Osteoblast (primary cell): ENCODE measurements at regions not wholly inside any gene's neighbourhood (a gene's known extent, or its start where the extent isn't known, plus 50 kb on each side); places are given as distances from the start of the nearest gene placed in this dataset.

Experiments
- DNase-seq: peaks from one replicate; pipeline ENCODE4 v3.0.0; 2011; ENCODE audit warnings: low spot score, mixed read lengths; ENCODE audit not compliant: insufficient read length; ENCODE audit errors: missing footprints
- H2AFZ ChIP-seq: 2 replicates; pipeline ENCODE4 v1.6.0; 2011; ENCODE audit warnings: mild to moderate bottlenecking, low read length
- H3K27ac ChIP-seq: 2 replicates; pipeline ENCODE4 v1.5.1; 2011; ENCODE audit warnings: mild to moderate bottlenecking, low read depth, low read length, moderate library complexity
- H3K27me3 ChIP-seq: 2 replicates; pipeline ENCODE4 v1.6.0; 2012; ENCODE audit warnings: mild to moderate bottlenecking, control low read depth, inconsistent platforms, low read length, moderate library complexity; ENCODE audit not compliant: insufficient read depth
- H3K36me3 ChIP-seq: 2 replicates; pipeline ENCODE4 v1.5.1; 2011; ENCODE audit warnings: mild to moderate bottlenecking, low read length, control low read depth, moderate library complexity; ENCODE audit not compliant: insufficient read depth
- H3K4me1 ChIP-seq: 2 replicates; pipeline ENCODE4 v1.5.1; 2011; ENCODE audit warnings: mild to moderate bottlenecking, low read length, control low read depth, moderate library complexity; ENCODE audit not compliant: insufficient read depth
- H3K4me2 ChIP-seq: 2 replicates; pipeline ENCODE4 v1.6.0; 2011; ENCODE audit warnings: mild to moderate bottlenecking, low read length; ENCODE audit not compliant: insufficient read depth
- H3K4me3 ChIP-seq: fragments of 200-600 bp; sonication (generic); 3 replicates; pipeline ENCODE4 v1.5.1; 2012; ENCODE audit warnings: mild to moderate bottlenecking, low read length, inconsistent platforms; ENCODE audit not compliant: insufficient read depth
- H3K79me2 ChIP-seq: 2 replicates; pipeline ENCODE4 v1.6.0; 2012; ENCODE audit warnings: mild to moderate bottlenecking, low read length, control low read depth, inconsistent platforms; ENCODE audit not compliant: insufficient read depth
- H3K9me3 ChIP-seq: 2 replicates; pipeline ENCODE4 v1.5.1; 2011; ENCODE audit warnings: low read depth, low read length, control low read depth
- H4K20me1 ChIP-seq: 2 replicates; pipeline ENCODE4 v1.6.0; 2012; ENCODE audit warnings: mild to moderate bottlenecking, low read length, control low read depth; ENCODE audit not compliant: insufficient read depth
- TF ChIP-seq, protein P1 (sequence below): IDR thresholded peaks from 2 replicates; pipeline ENCODE4 v1.5.1; 2011; ENCODE audit warnings: mild to moderate bottlenecking, low read depth, low read length, moderate library complexity; ENCODE audit errors: extremely low read depth

DNA sequence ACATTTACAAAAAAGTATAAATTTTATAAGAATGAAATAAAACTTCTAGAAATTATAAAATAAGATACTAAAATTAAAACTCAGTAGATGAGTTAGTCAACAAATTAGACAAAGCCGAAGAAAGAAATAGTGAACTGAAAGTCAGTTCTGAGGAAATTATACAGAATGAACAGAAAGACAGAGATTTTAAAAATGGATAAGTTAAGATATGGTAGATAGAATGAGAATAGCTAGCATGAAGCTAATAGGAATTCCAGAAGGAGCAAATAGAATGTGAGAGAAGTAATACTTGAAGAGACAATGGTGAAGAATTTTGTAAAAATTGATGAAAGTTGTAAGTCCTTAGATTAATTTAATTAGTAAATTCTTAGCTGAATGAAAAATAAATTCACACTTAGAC lies 430.4 kb upstream of the RUNX1 start:
- Histone ChIP-seq H4K20me1 (no peaks in the 10 kb centered on the region), H2AFZ (no peak overlapping the region), H3K27ac (no peak overlapping the region), H3K4me3 (no peak overlapping the region), H3K36me3 (no peaks in the 10 kb centered on the region), H3K79me2 (no peaks in the 10 kb centered on the region), H3K4me2 (no peak overlapping the region), H3K9me3 (no peaks in the 10 kb centered on the region), H3K27me3 (no peaks in the 10 kb centered on the region), H3K4me1 (peaks cover 26% of the 10 kb centered on the region)
- TF ChIP-seq, protein P1, sequence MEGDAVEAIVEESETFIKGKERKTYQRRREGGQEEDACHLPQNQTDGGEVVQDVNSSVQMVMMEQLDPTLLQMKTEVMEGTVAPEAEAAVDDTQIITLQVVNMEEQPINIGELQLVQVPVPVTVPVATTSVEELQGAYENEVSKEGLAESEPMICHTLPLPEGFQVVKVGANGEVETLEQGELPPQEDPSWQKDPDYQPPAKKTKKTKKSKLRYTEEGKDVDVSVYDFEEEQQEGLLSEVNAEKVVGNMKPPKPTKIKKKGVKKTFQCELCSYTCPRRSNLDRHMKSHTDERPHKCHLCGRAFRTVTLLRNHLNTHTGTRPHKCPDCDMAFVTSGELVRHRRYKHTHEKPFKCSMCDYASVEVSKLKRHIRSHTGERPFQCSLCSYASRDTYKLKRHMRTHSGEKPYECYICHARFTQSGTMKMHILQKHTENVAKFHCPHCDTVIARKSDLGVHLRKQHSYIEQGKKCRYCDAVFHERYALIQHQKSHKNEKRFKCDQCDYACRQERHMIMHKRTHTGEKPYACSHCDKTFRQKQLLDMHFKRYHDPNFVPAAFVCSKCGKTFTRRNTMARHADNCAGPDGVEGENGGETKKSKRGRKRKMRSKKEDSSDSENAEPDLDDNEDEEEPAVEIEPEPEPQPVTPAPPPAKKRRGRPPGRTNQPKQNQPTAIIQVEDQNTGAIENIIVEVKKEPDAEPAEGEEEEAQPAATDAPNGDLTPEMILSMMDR, result no peak
- DNase-seq, result no peak

DNA sequence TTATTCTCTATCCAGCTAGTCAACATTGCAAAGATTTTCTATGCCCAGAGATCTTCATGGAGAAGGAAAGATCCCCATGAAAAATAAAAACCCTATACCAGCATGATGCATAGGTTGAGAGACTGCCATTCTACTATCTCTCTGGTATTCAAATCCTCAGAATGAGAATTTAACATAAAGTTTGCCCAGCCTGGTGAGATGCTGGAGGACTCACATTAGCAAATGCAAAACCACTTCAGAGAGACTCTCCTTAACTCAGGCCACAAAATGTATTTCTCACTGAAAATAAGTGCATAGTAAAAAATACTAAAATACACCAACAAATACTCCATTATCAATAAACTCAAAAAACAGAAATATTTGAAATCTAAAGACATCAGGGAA lies 430.0 kb upstream of the RUNX1 start:
- H3K79me2 ChIP-seq, result no peaks in the 10 kb centered on the region
- no peaks in the 10 kb centered on the region for H3K9me3 ChIP-seq
- H3K36me3 ChIP-seq, result no peaks in the 10 kb centered on the region
- no peak for DNase-seq
- TF ChIP-seq, protein P1, result no peak
- H3K4me1 ChIP-seq, result peaks cover 26% of the 10 kb centered on the region
- no peak overlapping the region for H3K4me2 ChIP-seq
- H3K27me3 ChIP-seq, result no peaks in the 10 kb centered on the region
- H3K27ac ChIP-seq, result no peak overlapping the region
- H4K20me1 ChIP-seq, result no peaks in the 10 kb centered on the region
- no peak overlapping the region for H2AFZ ChIP-seq
- H3K4me3 ChIP-seq, result no peak overlapping the region

DNA sequence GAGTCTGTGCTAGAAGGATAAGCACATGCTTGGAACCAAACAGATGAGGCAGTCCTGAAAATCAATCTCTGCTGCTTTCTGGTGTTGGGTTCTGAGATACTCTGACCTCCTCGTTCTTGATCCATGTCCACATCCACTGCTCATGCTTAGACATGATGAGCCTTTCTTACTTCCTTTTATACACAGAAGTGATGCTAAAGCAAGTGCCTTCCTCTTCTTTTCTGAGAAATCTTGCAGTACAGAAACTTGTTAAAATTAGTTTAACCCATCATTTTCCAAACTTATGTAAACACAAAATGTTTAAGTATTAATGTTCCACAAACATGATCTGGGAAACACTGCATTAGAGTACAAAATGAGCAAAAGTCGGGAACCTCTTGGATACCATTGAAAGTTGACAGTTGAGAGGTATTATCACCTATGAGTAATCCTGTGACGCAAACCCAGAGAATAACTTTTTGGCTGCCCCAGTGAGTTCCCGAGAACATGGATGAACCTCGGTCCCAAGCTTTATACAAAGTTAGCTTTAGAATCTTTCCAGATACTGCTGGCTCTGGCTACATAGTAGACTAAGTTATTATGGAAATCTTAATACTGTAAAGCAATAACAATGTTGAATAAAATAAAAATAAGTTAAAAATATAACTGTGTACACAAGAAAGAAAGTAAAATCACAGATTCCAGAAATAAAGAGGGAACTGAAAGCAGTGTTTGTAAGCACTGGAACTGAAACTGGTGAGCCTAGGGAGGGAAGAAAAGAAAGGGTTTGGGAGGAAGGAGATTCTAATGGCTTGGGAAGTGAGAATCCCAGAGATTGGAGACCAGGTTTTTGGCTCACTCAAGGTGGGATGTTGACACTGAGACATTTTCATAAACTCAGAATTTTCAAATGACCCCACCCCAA lies 429.3 kb upstream of the RUNX1 start:
- Histone ChIP-seq H2AFZ (no peak overlapping the region), H3K4me1 (peaks cover 26% of the 10 kb centered on the region), H3K79me2 (no peaks in the 10 kb centered on the region), H3K27ac (no peak overlapping the region), H3K36me3 (no peaks in the 10 kb centered on the region), H3K27me3 (no peaks in the 10 kb centered on the region), H4K20me1 (no peaks in the 10 kb centered on the region), H3K9me3 (no peaks in the 10 kb centered on the region), H3K4me2 (no peak overlapping the region), H3K4me3 (no peak overlapping the region)
- no peak for DNase-seq
- TF ChIP-seq, protein P1, result no peak

DNA sequence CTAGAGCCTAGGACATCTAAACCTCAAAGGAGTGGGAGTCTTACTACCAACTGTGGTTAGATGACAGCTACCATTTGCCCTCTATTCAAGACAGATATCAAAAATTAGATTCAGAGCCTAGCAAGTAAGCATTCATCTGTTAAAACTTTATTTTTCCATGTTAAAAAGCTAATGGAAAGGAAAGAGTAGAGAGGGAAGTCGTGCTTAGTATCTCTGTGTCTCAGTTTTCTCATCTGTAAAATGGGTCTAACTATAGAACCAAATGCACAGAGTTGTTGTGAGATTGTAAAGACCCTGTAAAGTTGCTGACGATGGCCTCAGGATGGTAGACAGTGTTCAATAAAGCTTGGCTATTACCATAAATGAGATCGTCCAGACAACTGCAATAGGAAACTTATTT lies 428.5 kb upstream of the RUNX1 start:
- DNase-seq, result no peak
- Histone ChIP-seq H3K4me3 (no peak overlapping the region), H2AFZ (no peak overlapping the region), H3K36me3 (no peaks in the 10 kb centered on the region), H3K4me1 (peaks cover 26% of the 10 kb centered on the region), H4K20me1 (no peaks in the 10 kb centered on the region), H3K4me2 (no peak overlapping the region), H3K79me2 (no peaks in the 10 kb centered on the region), H3K9me3 (no peaks in the 10 kb centered on the region), H3K27ac (peak overlapping the region; percentile 76), H3K27me3 (no peaks in the 10 kb centered on the region)
- TF ChIP-seq, protein P1, result no peak
